Smooth muscle cell (in vitro differentiated cells): ENCODE measurements at regions not wholly inside any gene's neighbourhood (a gene's known extent, or its start where the extent isn't known, plus 50 kb on each side); places are given as distances from the start of the nearest gene placed in this dataset.
A peak's percentile ranks its signal among the peaks of the same experiment; 100 is the strongest.

Source experiments
- DNase-seq: peaks from one replicate; lab custom pipeline; 2025; ENCODE audit not compliant: unreplicated experiment; lab: John Stamatoyannopoulos, UW
- H2AFZ ChIP-seq: fragments of 200-600 bp; sonication (generic); 2 replicates; pipeline ENCODE4 v1.6.0; 2016; ENCODE audit warnings: antibody characterized with exemption, low read depth, mild to moderate bottlenecking
- H3F3A ChIP-seq: fragments of 200-600 bp; sonication (generic); 2 replicates; pipeline ENCODE4 v1.6.0; 2017; ENCODE audit warnings: antibody characterized with exemption, low read depth
- H3K27ac ChIP-seq: fragments of 200-600 bp; sonication (generic); 2 replicates; pipeline ENCODE4 v1.5.1; 2016; ENCODE audit warnings: low read depth, mild to moderate bottlenecking
- H3K27me3 ChIP-seq: fragments of 200-600 bp; sonication (generic); 2 replicates; pipeline ENCODE4 v1.6.1; 2016; ENCODE audit warnings: low read depth, mild to moderate bottlenecking
- H3K36me3 ChIP-seq: fragments of 200-600 bp; sonication (generic); 2 replicates; pipeline ENCODE4 v1.5.1; 2016; ENCODE audit warnings: low read depth
- H3K4me1 ChIP-seq: fragments of 200-600 bp; sonication (generic); 2 replicates; pipeline ENCODE4 v1.5.1; 2016; ENCODE audit warnings: low read depth
- H3K4me2 ChIP-seq: fragments of 200-600 bp; sonication (generic); 2 replicates; pipeline ENCODE4 v1.6.0; 2016; ENCODE audit warnings: mild to moderate bottlenecking
- H3K4me3 ChIP-seq: fragments of 200-600 bp; sonication (generic); 2 replicates; pipeline ENCODE4 v1.5.1; 2016; ENCODE audit warnings: mild to moderate bottlenecking
- H3K79me2 ChIP-seq: fragments of 200-600 bp; sonication (generic); 2 replicates; pipeline ENCODE4 v1.6.0; 2016; ENCODE audit warnings: low read depth, mild to moderate bottlenecking
- H3K9ac ChIP-seq: fragments of 200-600 bp; sonication (generic); 2 replicates; pipeline ENCODE4 v1.6.0; 2016; ENCODE audit warnings: low read depth
- H3K9me3 ChIP-seq: fragments of 200-600 bp; sonication (generic); replicated peaks from 2 replicates; pipeline ENCODE4 v1.5.1; 2016; ENCODE audit warnings: low read depth
- H4K20me1 ChIP-seq: fragments of 200-600 bp; sonication (generic); 2 replicates; pipeline ENCODE4 v1.6.0; 2016; ENCODE audit warnings: low read depth
- CTCF ChIP-seq: fragments of 200-600 bp; sonication (generic); IDR thresholded peaks from 2 replicates; pipeline ENCODE4 v1.5.1; 2017; ENCODE audit warnings: borderline replicate concordance, mild to moderate bottlenecking, antibody characterized with exemption; ENCODE audit not compliant: insufficient read depth, poor library complexity, severe bottlenecking
- WGBS: methylation state at CpG from one replicate; pipeline ENCODE4 v1.1.7; 2016; ENCODE audit warnings: low lambda C conversion rate; 5-methylcytosine and 5-hydroxymethylcytosine counted together

GRCh38 chr12:67460388-67460787 is 188.2 kb upstream of the DYRK2 start:
- TF ChIP-seq CTCF: no peak
- no peak overlapping the region for H3K9ac ChIP-seq
- H3F3A ChIP-seq: peaks cover 3% of the 10 kb centered on the region
- H3K79me2 ChIP-seq: no peaks in the 10 kb centered on the region
- no peak for DNase-seq
- no peaks in the 10 kb centered on the region for H3K36me3 ChIP-seq
- H3K27ac ChIP-seq: no peak overlapping the region
- 65% methylated on average over 6 of the region's 6 CpGs for WGBS
- peaks cover 21% of the 10 kb centered on the region for H3K4me1 ChIP-seq
- H3K9me3 ChIP-seq: no peaks in the 10 kb centered on the region
- no peaks in the 10 kb centered on the region for H3K27me3 ChIP-seq
- H4K20me1 ChIP-seq: no peaks in the 10 kb centered on the region
- H3K4me3 ChIP-seq: no peak overlapping the region
- no peak overlapping the region for H2AFZ ChIP-seq
- H3K4me2 ChIP-seq: no peak overlapping the region

- TF ChIP-seq CTCF: no peak
- no peak overlapping the region for H2AFZ ChIP-seq
- no peak overlapping the region for H3K4me3 ChIP-seq
- H3K36me3 ChIP-seq: no peaks in the 10 kb centered on the region
- H3K27ac ChIP-seq: no peak overlapping the region
- H3K9me3 ChIP-seq: no peaks in the 10 kb centered on the region
- H3F3A ChIP-seq: no peaks in the 10 kb centered on the region
- no peaks in the 10 kb centered on the region for H3K27me3 ChIP-seq
- no peaks in the 10 kb centered on the region for H3K79me2 ChIP-seq
- peaks cover 20% of the 10 kb centered on the region for H3K4me1 ChIP-seq
- 74% methylated on average over 2 of the region's 2 CpGs for WGBS
- no peaks in the 10 kb centered on the region for H4K20me1 ChIP-seq
- DNase-seq: no peak
- H3K9ac ChIP-seq: no peak overlapping the region
- H3K4me2 ChIP-seq: no peak overlapping the region
Observed at GRCh38 chr12:67468549-67469245, 179.8 kb upstream of the DYRK2 start.

- Histone ChIP-seq H3K9ac (no peak overlapping the region), H3K4me1 (peaks cover 20% of the 10 kb centered on the region), H3K27me3 (no peaks in the 10 kb centered on the region), H2AFZ (peak overlapping the region; percentile 63), H3K27ac (peak overlapping the region; percentile 24), H3K36me3 (no peaks in the 10 kb centered on the region), H4K20me1 (no peaks in the 10 kb centered on the region), H3K9me3 (no peaks in the 10 kb centered on the region), H3K79me2 (no peaks in the 10 kb centered on the region), H3K4me3 (no peak overlapping the region), H3F3A (no peaks in the 10 kb centered on the region), H3K4me2 (peak overlapping the region; percentile 39)
- DNase-seq: no peak
- WGBS: 25% methylated on average over 2 of the region's 2 CpGs
- no peak for TF ChIP-seq CTCF
Observed at GRCh38 chr12:67469666-67470065, 178.9 kb upstream of the DYRK2 start.

DNA sequence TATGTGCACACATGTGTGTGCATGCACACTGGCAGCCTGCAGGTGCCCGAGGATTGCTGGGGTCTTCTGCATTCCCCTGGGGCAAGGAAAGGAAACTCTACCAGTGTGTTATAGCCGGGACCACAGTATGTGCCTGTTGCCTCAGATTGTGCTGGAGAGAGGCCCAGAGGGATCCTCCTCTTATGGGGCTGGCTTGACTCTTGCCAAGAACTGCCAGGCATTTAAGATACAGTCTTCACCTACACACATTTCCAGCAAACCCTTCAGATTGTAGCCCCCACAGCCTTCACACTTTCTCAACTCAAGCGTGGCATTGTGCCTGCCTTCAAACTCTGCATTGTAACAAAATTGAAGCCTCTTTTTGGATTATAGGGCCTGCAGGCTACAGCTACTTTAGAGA is 176.7 kb upstream of the DYRK2 start:
- TF ChIP-seq CTCF: no peak
- Histone ChIP-seq H3K27me3 (no peaks in the 10 kb centered on the region), H3K4me3 (no peak overlapping the region), H3K36me3 (no peaks in the 10 kb centered on the region), H3K27ac (no peak overlapping the region), H4K20me1 (no peaks in the 10 kb centered on the region), H3K4me2 (no peak overlapping the region), H3K79me2 (no peaks in the 10 kb centered on the region), H2AFZ (no peak overlapping the region), H3K9me3 (no peaks in the 10 kb centered on the region), H3K9ac (no peak overlapping the region), H3K4me1 (peaks cover 20% of the 10 kb centered on the region), H3F3A (no peaks in the 10 kb centered on the region)
- 84% methylated on average over 3 of the region's 3 CpGs for WGBS
- DNase-seq: no peak
